CD4-positive, alpha-beta T cell treated with Interleukin-10 for 1 hour (primary cell): ENCODE measurements at regions not wholly inside any gene's neighbourhood (a gene's known extent, or its start where the extent isn't known, plus 50 kb on each side); places are given as distances from the start of the nearest gene placed in this dataset.
"Not testable (repeated sequence)": the region's sequence is repeated elsewhere in the genome, so short reads cannot be mapped to it uniquely, and the experiment has no call there.

Experiments
- DNase-seq: peaks from one replicate; pipeline ENCODE4 v3.0.0-alpha.2; 2020

GRCh38 chr6:101116337-101116736 lies 235.2 kb upstream of the ASCC3 start:
- DNase-seq: no peak

GRCh38 chr6:101117393-101118135 lies 236.4 kb upstream of the ASCC3 start:
- DNase-seq: no peak

GRCh38 chr6:101118136-101118396 lies 236.9 kb upstream of the ASCC3 start:
- no peak for DNase-seq

GRCh38 chr6:101120747-101121146 lies 239.6 kb upstream of the ASCC3 start:
- no peak for DNase-seq

DNA sequence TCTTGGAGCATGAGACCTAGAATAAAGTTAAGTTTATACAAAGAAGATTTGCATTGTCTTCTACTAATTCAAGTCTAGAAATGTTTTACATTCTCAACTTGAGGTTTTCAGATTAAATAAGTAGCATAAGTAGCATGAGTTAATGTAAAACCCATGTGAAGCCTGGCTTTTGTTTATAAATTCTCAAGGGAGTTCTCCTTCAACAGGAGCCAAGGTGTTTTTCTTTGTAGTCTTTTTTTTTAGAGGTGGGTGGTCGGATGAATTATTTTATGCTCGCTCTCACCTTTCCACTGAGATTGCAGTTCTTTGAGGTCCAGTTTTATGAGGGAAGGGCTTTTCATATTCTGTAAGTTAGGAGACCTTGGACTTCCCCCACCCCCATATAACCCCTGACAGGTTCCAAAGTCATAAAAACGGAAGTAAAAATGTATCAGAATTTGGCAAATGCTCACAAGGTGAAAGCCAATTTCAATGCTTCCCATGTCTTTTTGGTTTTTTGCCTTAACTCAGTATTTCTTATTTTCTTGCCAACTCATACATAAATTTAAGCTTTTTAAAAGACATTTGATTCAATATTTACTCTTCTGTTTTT lies 244.3 kb upstream of the ASCC3 start:
- DNase-seq: no peak

- DNase-seq: no peak
Measured at GRCh38 chr6:101126501-101126900, 245.4 kb upstream of the ASCC3 start.

DNA sequence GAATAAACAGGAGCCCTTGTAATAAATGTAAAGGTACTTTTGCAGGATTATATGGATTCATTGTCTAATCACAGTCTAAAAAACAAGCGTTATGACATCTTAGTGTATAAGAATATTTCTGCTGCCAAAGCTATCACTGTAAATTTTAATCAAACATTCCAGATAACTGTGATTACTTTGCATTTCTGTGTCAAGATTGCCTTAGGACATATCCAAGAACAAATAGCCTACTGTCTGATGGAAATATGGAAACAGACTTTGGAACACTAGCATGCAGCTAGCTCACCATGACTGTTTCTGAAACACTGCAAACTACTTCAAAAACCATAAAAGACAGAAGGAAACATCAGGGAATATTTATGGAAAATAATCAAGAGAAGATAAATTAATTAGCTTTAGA lies 248.7 kb upstream of the ASCC3 start:
- no peak for DNase-seq

GRCh38 chr6:101146389-101146788 lies 247.1 kb upstream of the GRIK2 start:
- DNase-seq: no peak

DNA sequence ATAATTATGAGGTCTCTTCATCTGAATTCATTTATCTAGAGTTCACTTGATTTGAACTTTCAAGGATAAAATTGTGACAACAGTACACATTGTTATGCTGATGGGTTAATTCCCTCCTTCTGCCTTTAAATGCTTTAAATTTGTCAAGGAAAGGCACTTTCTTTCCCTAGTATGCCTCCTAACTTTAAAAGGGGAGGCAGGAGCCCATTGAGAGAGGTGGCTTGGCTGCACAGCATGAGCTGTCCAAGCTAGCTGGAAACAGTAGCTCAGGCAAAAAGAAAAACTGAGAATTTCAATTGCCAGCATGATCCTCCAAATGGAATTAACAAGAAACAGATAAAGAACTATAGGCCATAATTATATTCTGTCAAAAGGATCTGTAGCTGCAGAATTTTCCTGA lies 243.3 kb upstream of the GRIK2 start:
- DNase-seq: no peak

DNA sequence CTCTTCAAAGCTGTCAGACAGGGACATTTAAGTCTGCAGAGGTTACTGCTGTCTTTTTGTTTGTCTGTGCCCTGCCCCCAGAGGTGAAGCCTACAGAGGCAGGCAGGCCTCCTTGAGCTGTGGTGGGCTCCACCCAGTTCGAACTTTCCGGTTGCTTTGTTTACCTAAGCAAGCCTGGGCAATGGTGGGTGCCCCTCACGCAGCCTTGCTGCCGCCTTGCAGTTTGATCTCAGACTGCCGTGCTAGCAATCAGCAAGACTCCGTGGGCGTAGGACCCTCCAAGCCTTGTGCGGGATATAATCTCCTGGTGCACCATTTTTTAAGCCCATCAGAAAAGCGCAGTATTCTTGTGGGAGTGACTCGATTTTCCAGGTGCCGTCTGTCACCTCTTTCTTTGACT lies 235.9 kb upstream of the GRIK2 start:
- DNase-seq: not testable (repeated sequence)

GRCh38 chr6:101163611-101164010 lies 229.9 kb upstream of the GRIK2 start:
- DNase-seq: no peak

GRCh38 chr6:101167638-101168037 lies 225.9 kb upstream of the GRIK2 start:
- no peak for DNase-seq

DNA sequence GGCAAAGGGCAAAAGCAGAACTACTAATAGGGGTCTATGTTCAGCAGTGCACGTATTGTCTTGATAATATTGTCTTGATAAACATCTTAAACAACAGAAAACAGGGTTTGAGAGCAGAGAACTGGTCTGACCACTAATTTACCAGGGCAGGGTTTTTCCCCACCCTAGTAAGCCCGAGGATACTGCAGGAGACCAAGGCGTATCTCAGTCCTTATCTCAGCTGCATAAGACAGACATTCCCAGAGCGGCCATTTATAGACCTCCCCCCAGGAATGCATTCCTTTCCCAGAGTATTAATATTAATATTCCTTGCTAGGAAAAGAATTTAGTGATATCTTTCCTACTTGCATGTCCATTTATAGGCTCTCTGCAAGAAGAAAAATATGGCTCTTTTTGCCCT lies 222.5 kb upstream of the GRIK2 start:
- DNase-seq: not testable (repeated sequence)

DNA sequence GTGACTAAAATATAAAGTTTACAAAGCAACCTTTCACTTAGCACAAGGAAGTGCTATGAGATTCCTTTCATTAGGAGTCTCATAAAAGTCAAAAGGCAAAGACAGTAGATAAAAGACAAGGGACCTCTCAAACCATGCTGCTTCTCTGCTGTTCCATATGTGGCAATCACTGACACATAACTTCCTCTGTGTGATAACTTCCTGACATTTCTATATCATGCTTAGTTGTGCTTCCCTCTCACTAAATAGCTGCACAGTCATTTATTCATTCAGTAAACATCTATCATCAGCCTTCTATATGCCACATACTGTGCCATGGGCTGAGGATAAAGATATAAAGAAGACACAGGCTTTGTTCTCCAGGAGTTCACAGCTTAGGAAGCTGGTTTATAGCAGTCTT lies 214.8 kb upstream of the GRIK2 start:
- no peak for DNase-seq

DNA sequence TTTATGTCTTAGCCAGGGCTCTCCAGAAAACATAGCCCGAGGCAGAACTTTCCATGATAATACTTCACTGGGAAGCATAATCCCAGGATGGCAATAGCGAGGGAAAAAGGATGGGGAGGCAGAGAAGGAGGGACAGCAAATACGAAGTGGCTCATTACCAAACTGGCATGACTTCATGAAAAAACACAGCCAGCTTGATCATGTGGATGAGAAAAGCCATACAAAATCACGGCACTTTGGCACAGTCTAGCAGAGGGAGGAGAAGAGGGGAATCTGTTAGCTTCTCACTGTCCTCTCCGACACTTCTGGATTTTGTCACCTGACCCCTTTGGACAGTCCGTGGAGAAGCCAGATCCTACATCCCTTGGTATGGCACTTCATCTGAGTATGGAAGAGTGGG lies 212.5 kb upstream of the GRIK2 start:
- no peak for DNase-seq

GRCh38 chr6:101188285-101188798 lies 205.2 kb upstream of the GRIK2 start:
- not testable (repeated sequence) for DNase-seq

DNA sequence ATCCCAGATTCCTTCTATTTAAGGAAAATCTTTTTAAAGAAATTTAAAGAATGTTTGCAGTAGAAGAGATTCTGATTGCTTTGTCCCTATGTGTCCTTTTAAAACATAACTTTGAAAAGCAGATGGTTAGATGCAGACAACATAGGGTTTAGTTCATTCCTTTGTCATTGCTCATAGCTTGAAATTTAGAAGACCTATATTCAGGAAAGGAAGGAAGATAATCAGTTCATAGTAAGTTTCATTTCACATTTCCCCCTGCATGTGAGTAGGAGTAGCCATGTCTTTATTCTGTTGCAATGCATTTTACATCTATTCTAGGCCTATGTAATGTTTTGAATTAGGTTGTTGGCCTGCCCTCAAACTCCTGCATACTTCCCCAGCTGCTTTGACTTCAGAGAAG lies 197.9 kb upstream of the GRIK2 start:
- no peak for DNase-seq

- DNase-seq: no peak
Measured at GRCh38 chr6:101199441-101199840, 194.1 kb upstream of the GRIK2 start.

- DNase-seq: no peak
Measured at GRCh38 chr6:101202867-101203374, 190.6 kb upstream of the GRIK2 start.

DNA sequence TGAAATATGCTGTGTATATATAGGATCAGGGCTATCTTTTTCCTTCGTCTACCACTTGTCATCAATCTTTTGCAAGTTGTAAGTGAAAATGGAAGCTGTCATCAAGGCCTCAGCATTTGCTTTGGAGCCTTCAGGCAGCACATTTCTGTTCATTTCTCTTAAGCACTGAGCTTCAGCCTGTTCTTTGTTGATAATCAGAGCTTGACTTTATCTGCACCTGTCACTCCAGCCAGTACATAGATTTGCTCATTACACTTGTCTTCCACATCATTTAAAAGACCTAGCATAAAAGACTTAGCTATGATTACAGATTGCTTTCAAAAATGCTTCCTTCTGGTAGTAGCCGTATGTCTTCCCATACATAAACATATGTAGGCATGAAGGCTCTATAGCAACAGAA lies 189.8 kb upstream of the GRIK2 start:
- DNase-seq: no peak

GRCh38 chr6:101208152-101208551 lies 185.4 kb upstream of the GRIK2 start:
- DNase-seq: no peak

- DNase-seq: no peak
Measured at GRCh38 chr6:101212640-101213039, 180.9 kb upstream of the GRIK2 start.

- no peak for DNase-seq
Measured at GRCh38 chr6:101222007-101222406, 171.5 kb upstream of the GRIK2 start.

GRCh38 chr6:101224751-101225150 lies 168.8 kb upstream of the GRIK2 start:
- no peak for DNase-seq

GRCh38 chr6:101226677-101227135 lies 166.8 kb upstream of the GRIK2 start:
- DNase-seq: no peak
